Transverse colon (tissue), 3 donors: ENCODE measurements at regions not wholly inside any gene's neighbourhood (a gene's known extent, or its start where the extent isn't known, plus 50 kb on each side); places are given as distances from the start of the nearest gene placed in this dataset.
"Not testable (repeated sequence)": the region's sequence is repeated elsewhere in the genome, so short reads cannot be mapped to it uniquely, and the experiment has no call there.

Experiments
- EP300 ChIP-seq: sonication (generic); formaldehyde crosslinking; IDR thresholded peaks from one replicate; pipeline ENCODE4 v1.6.1; 2017; ENCODE audit warnings: antibody characterized with exemption, low read depth
- TF ChIP-seq, protein P1 (sequence below), 5 experiments: fragments of 200-600 bp in 3 of 5; fragments of 450-650 bp in 2 of 5; sonication (generic) in 3 of 5; IDR thresholded peaks; 1 replicate in 2 of 5; 2 replicates in 3 of 5; pipeline ENCODE4 v1.5.1; 2016 to 2017; ENCODE audit warnings: antibody characterized with exemption in 5 of 5, inconsistent platforms in 3 of 5, mild to moderate bottlenecking in 2 of 5, moderate library complexity in 1 of 5

DNA sequence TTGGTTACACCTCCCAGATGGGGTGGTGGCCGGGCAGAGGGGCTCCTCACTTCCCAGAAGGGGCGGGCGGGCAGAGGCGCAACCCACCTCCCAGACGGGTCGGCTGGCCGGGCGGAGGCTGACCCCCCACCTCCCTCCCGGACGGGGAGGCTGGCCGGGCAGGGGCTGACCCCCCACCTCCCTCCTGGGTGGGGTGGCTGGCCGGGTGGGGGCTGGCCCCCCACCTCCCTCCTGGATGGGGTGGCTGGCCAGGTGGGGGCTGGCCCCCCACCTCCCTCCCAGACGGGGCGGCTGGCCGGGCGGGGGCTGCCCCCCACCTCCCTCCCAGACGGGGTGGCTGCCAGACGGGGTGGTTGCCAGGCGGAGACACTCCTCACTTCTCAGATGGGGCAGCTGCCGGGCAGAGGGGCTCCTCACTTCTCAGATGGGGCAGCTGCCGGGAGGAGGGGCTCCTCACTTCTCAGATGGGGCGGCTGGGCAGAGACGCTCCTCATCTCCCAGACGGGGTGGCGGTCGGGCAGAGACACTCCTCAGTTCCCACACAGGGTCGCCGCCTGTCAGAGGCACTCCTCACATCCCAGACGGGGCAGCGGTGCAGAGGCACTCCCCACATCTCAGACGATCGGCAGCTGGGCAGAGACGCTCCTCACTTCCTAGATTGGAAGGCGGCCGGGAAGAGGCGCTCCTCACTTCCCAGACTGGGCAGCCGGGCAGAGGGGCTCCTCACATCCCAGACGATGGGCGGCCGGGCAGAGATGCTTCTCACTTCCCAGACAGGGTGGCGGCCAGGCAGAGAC is 148.0 kb downstream of the KLF8 start:
- TF ChIP-seq, protein P1, sequence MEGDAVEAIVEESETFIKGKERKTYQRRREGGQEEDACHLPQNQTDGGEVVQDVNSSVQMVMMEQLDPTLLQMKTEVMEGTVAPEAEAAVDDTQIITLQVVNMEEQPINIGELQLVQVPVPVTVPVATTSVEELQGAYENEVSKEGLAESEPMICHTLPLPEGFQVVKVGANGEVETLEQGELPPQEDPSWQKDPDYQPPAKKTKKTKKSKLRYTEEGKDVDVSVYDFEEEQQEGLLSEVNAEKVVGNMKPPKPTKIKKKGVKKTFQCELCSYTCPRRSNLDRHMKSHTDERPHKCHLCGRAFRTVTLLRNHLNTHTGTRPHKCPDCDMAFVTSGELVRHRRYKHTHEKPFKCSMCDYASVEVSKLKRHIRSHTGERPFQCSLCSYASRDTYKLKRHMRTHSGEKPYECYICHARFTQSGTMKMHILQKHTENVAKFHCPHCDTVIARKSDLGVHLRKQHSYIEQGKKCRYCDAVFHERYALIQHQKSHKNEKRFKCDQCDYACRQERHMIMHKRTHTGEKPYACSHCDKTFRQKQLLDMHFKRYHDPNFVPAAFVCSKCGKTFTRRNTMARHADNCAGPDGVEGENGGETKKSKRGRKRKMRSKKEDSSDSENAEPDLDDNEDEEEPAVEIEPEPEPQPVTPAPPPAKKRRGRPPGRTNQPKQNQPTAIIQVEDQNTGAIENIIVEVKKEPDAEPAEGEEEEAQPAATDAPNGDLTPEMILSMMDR (IDR thresholded peaks at IDR 0.05): not testable (repeated sequence)
- not testable (repeated sequence) for TF ChIP-seq EP300
